Activated CD4-positive, alpha-beta T cell treated with anti-CD3 and anti-CD28 coated beads for 48 hours (primary cell): ENCODE measurements at regions not wholly inside any gene's neighbourhood (a gene's known extent, or its start where the extent isn't known, plus 50 kb on each side); places are given as distances from the start of the nearest gene placed in this dataset.
A peak's percentile ranks its signal among the peaks of the same experiment; 100 is the strongest.

Source experiments
- DNase-seq: peaks from one replicate; pipeline ENCODE4 v3.0.0-alpha.2; 2020

GRCh38 chr15:61621865-61622264 is 392.8 kb upstream of the RORA start:
- no peak for DNase-seq

- peak; percentile 30 for DNase-seq
These were observed 392.0 kb upstream of the RORA start for GRCh38 chr15:61621146-61621545.

GRCh38 chr15:61620151-61620550 is 391.0 kb upstream of the RORA start:
- no peak for DNase-seq

GRCh38 chr15:61613729-61614128 is 384.6 kb upstream of the RORA start:
- no peak for DNase-seq

- DNase-seq = no peak
These were observed 384.0 kb upstream of the RORA start for GRCh38 chr15:61613138-61613537.

- DNase-seq = no peak
These were observed 383.0 kb upstream of the RORA start for GRCh38 chr15:61612111-61612510.

GRCh38 chr15:61605343-61605742 is 376.2 kb upstream of the RORA start:
- no peak for DNase-seq

GRCh38 chr15:61598655-61599054 is 369.6 kb upstream of the RORA start:
- DNase-seq = no peak

GRCh38 chr15:61584410-61584809 is 355.3 kb upstream of the RORA start:
- DNase-seq = no peak

GRCh38 chr15:61582092-61582491 is 353.0 kb upstream of the RORA start:
- no peak for DNase-seq

GRCh38 chr15:61575597-61575996 is 346.5 kb upstream of the RORA start:
- no peak for DNase-seq

GRCh38 chr15:61571026-61571425 is 341.9 kb upstream of the RORA start:
- no peak for DNase-seq

- DNase-seq = no peak
These were observed 335.7 kb upstream of the RORA start for GRCh38 chr15:61564785-61565184.

GRCh38 chr15:61558172-61559136 is 329.4 kb upstream of the RORA start:
- DNase-seq = no peak

GRCh38 chr15:61556037-61556648 is 327.0 kb upstream of the RORA start:
- no peak for DNase-seq

GRCh38 chr15:61549727-61550126 is 320.6 kb upstream of the RORA start:
- DNase-seq = no peak

GRCh38 chr15:61545763-61546162 is 316.7 kb upstream of the RORA start:
- no peak for DNase-seq

- no peak for DNase-seq
These were observed 312.4 kb upstream of the RORA start for GRCh38 chr15:61541516-61541915.

GRCh38 chr15:61537337-61537736 is 308.2 kb upstream of the RORA start:
- DNase-seq = no peak

- DNase-seq = no peak
These were observed 305.9 kb upstream of the RORA start for GRCh38 chr15:61534986-61535385.

- no peak for DNase-seq
These were observed 301.7 kb upstream of the RORA start for GRCh38 chr15:61530769-61531168.

GRCh38 chr15:61528581-61528910 is 299.4 kb upstream of the RORA start:
- DNase-seq = no peak

GRCh38 chr15:61527836-61528580 is 298.9 kb upstream of the RORA start:
- no peak for DNase-seq

GRCh38 chr15:61524545-61524944 is 295.4 kb upstream of the RORA start:
- DNase-seq = no peak
